Prostate gland (tissue), 2 donors: ENCODE measurements at regions not wholly inside any gene's neighbourhood (a gene's known extent, or its start where the extent isn't known, plus 50 kb on each side); places are given as distances from the start of the nearest gene placed in this dataset.
"Not testable (repeated sequence)": the region's sequence is repeated elsewhere in the genome, so short reads cannot be mapped to it uniquely, and the experiment has no call there.

Experiments used
- POLR2A ChIP-seq: fragments of 450-650 bp; IDR thresholded peaks from one replicate; pipeline ENCODE4 v1.6.1; 2016; ENCODE audit warnings: antibody characterized with exemption, mild to moderate bottlenecking
- POLR2AphosphoS5 ChIP-seq: sonication (generic); formaldehyde crosslinking; IDR thresholded peaks from one replicate; pipeline ENCODE4 v1.6.1; 2017; ENCODE audit warnings: antibody characterized with exemption
- TF ChIP-seq, protein P1 (sequence below), 4 experiments: fragments of 200-600 bp in 2 of 4; fragments of 450-650 bp in 2 of 4; sonication (generic) in 2 of 4; IDR thresholded peaks; 1 replicate in 3 of 4; 2 replicates in 1 of 4; pipeline ENCODE4 v1.5.1; 2016 to 2019; ENCODE audit warnings: antibody characterized with exemption in 4 of 4, mild to moderate bottlenecking in 2 of 4, moderate library complexity in 2 of 4

GRCh38 chr3:95744896-95745295 is 1069.5 kb upstream of the EPHA6 start:
- TF ChIP-seq, protein P1, sequence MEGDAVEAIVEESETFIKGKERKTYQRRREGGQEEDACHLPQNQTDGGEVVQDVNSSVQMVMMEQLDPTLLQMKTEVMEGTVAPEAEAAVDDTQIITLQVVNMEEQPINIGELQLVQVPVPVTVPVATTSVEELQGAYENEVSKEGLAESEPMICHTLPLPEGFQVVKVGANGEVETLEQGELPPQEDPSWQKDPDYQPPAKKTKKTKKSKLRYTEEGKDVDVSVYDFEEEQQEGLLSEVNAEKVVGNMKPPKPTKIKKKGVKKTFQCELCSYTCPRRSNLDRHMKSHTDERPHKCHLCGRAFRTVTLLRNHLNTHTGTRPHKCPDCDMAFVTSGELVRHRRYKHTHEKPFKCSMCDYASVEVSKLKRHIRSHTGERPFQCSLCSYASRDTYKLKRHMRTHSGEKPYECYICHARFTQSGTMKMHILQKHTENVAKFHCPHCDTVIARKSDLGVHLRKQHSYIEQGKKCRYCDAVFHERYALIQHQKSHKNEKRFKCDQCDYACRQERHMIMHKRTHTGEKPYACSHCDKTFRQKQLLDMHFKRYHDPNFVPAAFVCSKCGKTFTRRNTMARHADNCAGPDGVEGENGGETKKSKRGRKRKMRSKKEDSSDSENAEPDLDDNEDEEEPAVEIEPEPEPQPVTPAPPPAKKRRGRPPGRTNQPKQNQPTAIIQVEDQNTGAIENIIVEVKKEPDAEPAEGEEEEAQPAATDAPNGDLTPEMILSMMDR (IDR thresholded peaks at IDR 0.05): not testable (repeated sequence)
- not testable (repeated sequence) for TF ChIP-seq POLR2AphosphoS5, POLR2A
